Activated T-helper 2 cell treated with anti-CD3 and anti-CD28 coated beads, Interferon-gamma antibody, Interleukin-2, Interleukin-4, amounts not matched to agents 10 μg/mL and 5 μg/mL and 100 μg/mL, durations not matched to agents 14 hours and 24 hours and 36 hours (primary cell): ENCODE measurements at regions not wholly inside any gene's neighbourhood (a gene's known extent, or its start where the extent isn't known, plus 50 kb on each side); places are given as distances from the start of the nearest gene placed in this dataset.

Experiments
- DNase-seq: peaks from one replicate; pipeline ENCODE4 v3.0.0; 2021; ENCODE audit warnings: low spot score
- H3K27ac Mint-ChIP-seq: one replicate; pipeline ENCODE4 v1.8.0; 2021; ENCODE audit warnings: mixed read lengths
- H3K27me3 Mint-ChIP-seq: one replicate; pipeline ENCODE4 v1.8.0; 2021; ENCODE audit warnings: low read depth, mixed read lengths
- H3K36me3 Mint-ChIP-seq: one replicate; pipeline ENCODE4 v1.8.0; 2021; ENCODE audit warnings: low read depth, mixed read lengths
- H3K4me1 Mint-ChIP-seq: one replicate; pipeline ENCODE4 v1.8.0; 2021; ENCODE audit warnings: low read depth, mixed read lengths
- H3K4me3 Mint-ChIP-seq: one replicate; pipeline ENCODE4 v1.8.0; 2021; ENCODE audit warnings: low read depth, mild to moderate bottlenecking, moderate library complexity, mixed read lengths
- H3K9me3 Mint-ChIP-seq: one replicate; pipeline ENCODE4 v1.8.0; 2021; ENCODE audit warnings: mixed read lengths
- intact Hi-C: fragments of 100-400 bp; cut with micrococcal nuclease; formaldehyde crosslinking; loops from one replicate; pipeline ENCODE4 v1.15.1; 2023

GRCh38 chr14:81837304-81837703 lies 303.7 kb upstream of the SEL1L start:
- H3K9me3 Mint-ChIP-seq, result peaks cover 22% of the 10 kb centered on the region
- no peak overlapping the region for H3K27ac Mint-ChIP-seq
- no peaks in the 10 kb centered on the region for H3K36me3 Mint-ChIP-seq
- intact Hi-C loops, result no loop called here
- H3K4me3 Mint-ChIP-seq, result no peak overlapping the region
- no peaks in the 10 kb centered on the region for H3K4me1 Mint-ChIP-seq
- no peak for DNase-seq
- no peaks in the 10 kb centered on the region for H3K27me3 Mint-ChIP-seq

GRCh38 chr14:81839056-81839455 lies 305.4 kb upstream of the SEL1L start:
- intact Hi-C loops, result no loop called here
- H3K27ac Mint-ChIP-seq, result no peak overlapping the region
- H3K36me3 Mint-ChIP-seq, result no peaks in the 10 kb centered on the region
- no peak overlapping the region for H3K4me3 Mint-ChIP-seq
- no peak for DNase-seq
- no peaks in the 10 kb centered on the region for H3K4me1 Mint-ChIP-seq
- no peaks in the 10 kb centered on the region for H3K27me3 Mint-ChIP-seq
- peaks cover 22% of the 10 kb centered on the region for H3K9me3 Mint-ChIP-seq

GRCh38 chr14:81841346-81841745 lies 307.7 kb upstream of the SEL1L start:
- Mint-ChIP-seq H3K4me1 (no peaks in the 10 kb centered on the region), H3K9me3 (peaks cover 20% of the 10 kb centered on the region), H3K27me3 (no peaks in the 10 kb centered on the region), H3K27ac (no peak overlapping the region), H3K4me3 (no peak overlapping the region), H3K36me3 (no peaks in the 10 kb centered on the region)
- no peak for DNase-seq
- intact Hi-C loops, result no loop called here

GRCh38 chr14:81849714-81850113 lies 316.1 kb upstream of the SEL1L start:
- H3K27me3 Mint-ChIP-seq, result no peaks in the 10 kb centered on the region
- no peak for DNase-seq
- no peak overlapping the region for H3K4me3 Mint-ChIP-seq
- peaks cover 28% of the 10 kb centered on the region for H3K9me3 Mint-ChIP-seq
- H3K36me3 Mint-ChIP-seq, result no peaks in the 10 kb centered on the region
- no peak overlapping the region for H3K27ac Mint-ChIP-seq
- no peaks in the 10 kb centered on the region for H3K4me1 Mint-ChIP-seq
- intact Hi-C loops, result no loop called here

- no peak overlapping the region for H3K4me3 Mint-ChIP-seq
- no peaks in the 10 kb centered on the region for H3K36me3 Mint-ChIP-seq
Measured at GRCh38 chr14:81855007-81855406, 321.4 kb upstream of the SEL1L start.

GRCh38 chr14:81859046-81859445 lies 325.4 kb upstream of the SEL1L start:
- Mint-ChIP-seq H3K9me3 (peaks cover 29% of the 10 kb centered on the region), H3K27me3 (no peaks in the 10 kb centered on the region), H3K36me3 (no peaks in the 10 kb centered on the region), H3K4me1 (no peaks in the 10 kb centered on the region), H3K4me3 (no peak overlapping the region), H3K27ac (no peak overlapping the region)
- intact Hi-C loops, result no loop called here
- no peak for DNase-seq

More at GRCh38 chr14:81855007-81855406, 321.4 kb upstream of the SEL1L start:
- no peak overlapping the region for H3K27ac Mint-ChIP-seq
- peaks cover 35% of the 10 kb centered on the region for H3K9me3 Mint-ChIP-seq
- H3K4me1 Mint-ChIP-seq, result no peaks in the 10 kb centered on the region
- DNase-seq, result no peak
- no peaks in the 10 kb centered on the region for H3K27me3 Mint-ChIP-seq
- intact Hi-C loops, result no loop called here

- no peak overlapping the region for H3K27ac Mint-ChIP-seq
- intact Hi-C loops, result no loop called here
- H3K36me3 Mint-ChIP-seq, result no peaks in the 10 kb centered on the region
- DNase-seq, result no peak
- H3K9me3 Mint-ChIP-seq, result peaks cover 16% of the 10 kb centered on the region
- no peak overlapping the region for H3K4me3 Mint-ChIP-seq
- H3K4me1 Mint-ChIP-seq, result no peaks in the 10 kb centered on the region
- no peaks in the 10 kb centered on the region for H3K27me3 Mint-ChIP-seq
Measured at GRCh38 chr14:81868172-81868571, 334.5 kb upstream of the SEL1L start.

GRCh38 chr14:81871706-81872105 lies 338.1 kb upstream of the SEL1L start:
- Mint-ChIP-seq H3K27me3 (no peaks in the 10 kb centered on the region), H3K36me3 (no peaks in the 10 kb centered on the region), H3K9me3 (peaks cover 33% of the 10 kb centered on the region), H3K4me1 (no peaks in the 10 kb centered on the region), H3K4me3 (no peak overlapping the region), H3K27ac (no peak overlapping the region)
- intact Hi-C loops, result no loop called here
- DNase-seq, result no peak

- intact Hi-C loops, result no loop called here
- H3K4me3 Mint-ChIP-seq, result no peak overlapping the region
- H3K4me1 Mint-ChIP-seq, result no peaks in the 10 kb centered on the region
- no peak for DNase-seq
- no peak overlapping the region for H3K27ac Mint-ChIP-seq
- H3K9me3 Mint-ChIP-seq, result peaks cover 6% of the 10 kb centered on the region
- H3K36me3 Mint-ChIP-seq, result no peaks in the 10 kb centered on the region
- no peaks in the 10 kb centered on the region for H3K27me3 Mint-ChIP-seq
Measured at GRCh38 chr14:81884382-81884781, 350.7 kb upstream of the SEL1L start.

- intact Hi-C loops, result no loop called here
- Mint-ChIP-seq H3K27ac (no peak overlapping the region), H3K36me3 (no peaks in the 10 kb centered on the region), H3K4me1 (no peaks in the 10 kb centered on the region), H3K4me3 (no peak overlapping the region), H3K27me3 (no peaks in the 10 kb centered on the region), H3K9me3 (peaks cover 8% of the 10 kb centered on the region)
- no peak for DNase-seq
Measured at GRCh38 chr14:81886588-81886987, 352.9 kb upstream of the SEL1L start.

- no peak overlapping the region for H3K27ac Mint-ChIP-seq
- no peaks in the 10 kb centered on the region for H3K27me3 Mint-ChIP-seq
- H3K4me3 Mint-ChIP-seq, result no peak overlapping the region
- intact Hi-C loops, result no loop called here
- H3K9me3 Mint-ChIP-seq, result peaks cover 11% of the 10 kb centered on the region
- DNase-seq, result no peak
- H3K4me1 Mint-ChIP-seq, result no peaks in the 10 kb centered on the region
- H3K36me3 Mint-ChIP-seq, result no peaks in the 10 kb centered on the region
Measured at GRCh38 chr14:81889529-81889928, 355.9 kb upstream of the SEL1L start.

GRCh38 chr14:81890020-81890419 lies 356.4 kb upstream of the SEL1L start:
- intact Hi-C loops, result no loop called here
- Mint-ChIP-seq H3K4me3 (no peak overlapping the region), H3K4me1 (no peaks in the 10 kb centered on the region), H3K36me3 (no peaks in the 10 kb centered on the region), H3K27ac (no peak overlapping the region), H3K27me3 (no peaks in the 10 kb centered on the region), H3K9me3 (peaks cover 11% of the 10 kb centered on the region)
- no peak for DNase-seq

- Mint-ChIP-seq H3K4me3 (no peak overlapping the region), H3K27ac (no peak overlapping the region), H3K9me3 (peaks cover 33% of the 10 kb centered on the region), H3K36me3 (no peaks in the 10 kb centered on the region), H3K27me3 (no peaks in the 10 kb centered on the region), H3K4me1 (no peaks in the 10 kb centered on the region)
- DNase-seq, result no peak
- intact Hi-C loops, result no loop called here
Measured at GRCh38 chr14:81903477-81903876, 369.8 kb upstream of the SEL1L start.

GRCh38 chr14:81927070-81927469 lies 393.4 kb upstream of the SEL1L start:
- Mint-ChIP-seq H3K4me3 (no peak overlapping the region), H3K27me3 (no peaks in the 10 kb centered on the region)

More at GRCh38 chr14:81927070-81927469, 393.4 kb upstream of the SEL1L start:
- Mint-ChIP-seq H3K36me3 (no peaks in the 10 kb centered on the region), H3K27ac (no peak overlapping the region), H3K4me1 (no peaks in the 10 kb centered on the region), H3K9me3 (no peaks in the 10 kb centered on the region)
- DNase-seq, result no peak
- intact Hi-C loops, result no loop called here
